ENCODE measurements at regions not wholly inside any gene's neighbourhood (a gene's known extent, or its start where the extent isn't known, plus 50 kb on each side); places are given as distances from the start of the nearest gene placed in this dataset.

DNA sequence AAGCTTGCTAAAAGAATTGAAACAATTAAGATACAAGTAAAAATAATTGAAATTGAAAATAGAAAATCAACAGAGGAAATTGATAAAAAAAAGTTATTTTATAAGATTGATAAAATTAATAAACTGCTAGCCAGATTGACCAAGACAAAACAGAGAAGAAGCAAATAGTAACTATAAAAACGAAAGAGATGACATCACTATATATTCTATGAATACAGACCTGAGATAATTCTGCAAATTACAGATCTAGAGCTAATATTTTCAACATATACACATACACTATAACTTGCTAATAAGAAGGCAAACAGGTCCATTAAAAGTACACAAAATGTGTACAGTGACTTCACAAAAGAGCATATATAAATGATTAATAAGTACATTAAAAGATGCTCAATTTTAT is 90.1 kb upstream of the RNPC3 start:
- H3K27ac ChIP-seq (ENCODE audit: insufficient read depth, low read depth, low read length, poor library complexity, severe bottlenecking): no peak overlapping the region
- H3K4me3 ChIP-seq (ENCODE audit: insufficient read depth, low read depth, low read length): no peak overlapping the region
- 100% methylated on average over 1 of the region's 1 CpG; no CpG with 5 or more reads in 1 of the 2 experiments for WGBS, 2 experiments

DNA sequence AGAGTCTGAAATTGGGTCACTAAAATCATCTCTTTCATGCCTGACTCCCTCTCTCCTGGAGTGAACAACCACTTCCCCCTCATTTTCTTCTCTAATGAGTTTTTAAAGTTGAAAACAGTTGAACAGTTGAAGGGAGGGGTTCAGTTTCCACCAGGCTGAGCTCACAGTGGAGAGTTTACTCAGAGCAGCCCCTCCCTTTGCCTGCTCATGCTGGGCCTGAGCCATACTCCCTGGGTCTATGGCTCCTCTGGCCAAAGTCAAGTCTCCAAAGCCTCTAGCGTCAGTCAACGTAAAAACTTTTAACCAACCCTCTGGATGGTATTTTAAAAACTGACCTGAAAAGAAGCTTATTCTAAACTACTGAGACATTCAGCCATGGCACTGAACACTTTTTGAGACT is 100.8 kb upstream of the RNPC3 start:
- no peaks in the 10 kb centered on the region for H3K27me3 ChIP-seq (ENCODE audit: control insufficient read depth, insufficient read depth, low read length, poor library complexity, severe bottlenecking)
- no peaks in the 10 kb centered on the region for H3K36me3 ChIP-seq (ENCODE audit: control insufficient read depth, insufficient read depth, low read length)
- no peak overlapping the region for H3K27ac ChIP-seq (ENCODE audit: insufficient read depth, low read depth, low read length, poor library complexity, severe bottlenecking)
- 83 to 85% methylated on average over 2 of the region's 2 CpGs for WGBS, 2 experiments
- no peaks in the 10 kb centered on the region for H3K4me1 ChIP-seq (ENCODE audit: control insufficient read depth, insufficient read depth, low read length)
- no peak overlapping the region for H3K4me3 ChIP-seq (ENCODE audit: insufficient read depth, low read depth, low read length)
- H3K9me3 ChIP-seq (ENCODE audit: control insufficient read depth, low read length): no peaks in the 10 kb centered on the region

More for the DNA sequence above, 90.1 kb upstream of the RNPC3 start:
- Histone ChIP-seq H3K4me1 (ENCODE audit: control insufficient read depth, insufficient read depth, low read length) (no peaks in the 10 kb centered on the region), H3K27me3 (ENCODE audit: control insufficient read depth, insufficient read depth, low read length, poor library complexity, severe bottlenecking) (no peaks in the 10 kb centered on the region), H3K36me3 (ENCODE audit: control insufficient read depth, insufficient read depth, low read length) (no peaks in the 10 kb centered on the region), H3K9me3 (ENCODE audit: control insufficient read depth, low read length) (no peaks in the 10 kb centered on the region)

DNA sequence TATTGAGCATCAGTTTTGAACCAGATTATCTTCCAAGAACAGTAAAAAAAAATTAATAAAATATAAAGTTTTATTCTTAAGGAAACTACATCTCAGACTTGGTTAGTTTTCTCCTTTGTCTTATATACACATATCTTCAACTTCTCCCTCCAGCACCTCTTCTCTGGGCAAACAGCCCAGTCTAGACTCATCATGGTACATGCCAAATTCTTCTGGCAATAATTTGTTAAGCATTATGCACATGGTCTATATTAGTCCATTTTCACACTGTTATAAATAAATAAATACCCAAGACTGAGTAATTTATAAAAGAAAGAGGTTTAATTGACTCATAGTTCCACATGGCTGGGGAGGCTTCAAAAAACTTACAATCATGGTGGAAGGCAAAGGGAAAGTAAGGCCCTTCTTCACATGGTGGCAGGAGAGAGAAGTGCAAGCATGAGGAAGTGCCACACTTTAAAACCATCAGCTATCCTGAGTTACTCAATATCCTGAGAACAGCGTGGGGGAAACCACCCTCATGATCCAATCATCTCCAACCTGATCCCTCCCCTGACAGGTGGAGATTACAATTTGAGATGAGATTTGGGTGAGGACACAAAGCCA is 108.7 kb upstream of the RNPC3 start:
- H3K36me3 ChIP-seq (ENCODE audit: control insufficient read depth, insufficient read depth, low read length): no peaks in the 10 kb centered on the region
- H3K27ac ChIP-seq (ENCODE audit: insufficient read depth, low read depth, low read length, poor library complexity, severe bottlenecking): no peak overlapping the region
- H3K27me3 ChIP-seq (ENCODE audit: control insufficient read depth, insufficient read depth, low read length, poor library complexity, severe bottlenecking): no peaks in the 10 kb centered on the region
- H3K9me3 ChIP-seq (ENCODE audit: control insufficient read depth, low read length): no peaks in the 10 kb centered on the region
- 80% methylated on average over 1 of the region's 1 CpG; no CpG with 5 or more reads in 1 of the 2 experiments for WGBS, 2 experiments
- no peak overlapping the region for H3K4me3 ChIP-seq (ENCODE audit: insufficient read depth, low read depth, low read length)
- no peaks in the 10 kb centered on the region for H3K4me1 ChIP-seq (ENCODE audit: control insufficient read depth, insufficient read depth, low read length)

DNA sequence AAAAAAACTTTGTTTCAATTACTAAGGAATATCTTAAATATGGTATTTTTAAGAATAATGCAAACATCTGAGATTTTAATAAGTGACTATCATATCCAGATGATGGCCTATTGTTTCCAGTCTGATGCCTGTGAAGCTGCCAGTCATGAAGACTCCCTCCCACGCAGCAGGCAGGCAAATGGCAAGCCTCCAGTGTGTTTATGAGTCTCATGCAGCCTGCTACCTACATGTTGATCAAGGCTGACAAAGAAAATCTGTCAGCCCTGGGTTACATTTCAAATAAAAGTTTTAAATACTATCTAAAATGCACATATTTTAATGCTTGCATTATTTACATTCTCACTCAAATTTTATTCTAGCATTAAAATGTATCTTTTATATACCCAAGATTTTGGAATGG is 137.6 kb upstream of the RNPC3 start:
- no peaks in the 10 kb centered on the region for H3K4me1 ChIP-seq (ENCODE audit: control insufficient read depth, insufficient read depth, low read length)
- WGBS, 2 experiments: 83 to 90% methylated on average over 1 of the region's 1 CpG

DNA sequence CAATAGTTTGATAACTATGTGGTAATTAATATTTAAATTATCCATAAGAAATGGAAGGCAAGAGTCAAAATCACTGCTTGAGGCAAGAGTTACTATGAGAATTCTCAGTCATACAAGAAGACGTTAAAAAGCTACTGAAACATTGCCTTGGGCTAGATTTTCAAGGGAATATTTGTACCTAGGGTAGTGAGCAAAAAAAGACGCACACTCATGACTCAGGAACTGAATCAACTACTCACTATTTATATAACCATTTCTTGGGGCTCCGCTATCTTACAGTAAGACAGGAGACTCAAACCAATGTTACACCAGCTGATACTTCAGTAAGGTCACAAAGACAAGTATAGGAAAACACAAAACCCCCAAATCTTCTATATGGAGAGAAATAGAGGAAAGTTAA is 151.5 kb upstream of the RNPC3 start:
- Histone ChIP-seq H3K36me3 (ENCODE audit: control insufficient read depth, insufficient read depth, low read length) (no peaks in the 10 kb centered on the region), H3K27ac (ENCODE audit: insufficient read depth, low read depth, low read length, poor library complexity, severe bottlenecking) (no peak overlapping the region), H3K4me3 (ENCODE audit: insufficient read depth, low read depth, low read length) (no peak overlapping the region), H3K9me3 (ENCODE audit: control insufficient read depth, low read length) (no peaks in the 10 kb centered on the region), H3K4me1 (ENCODE audit: control insufficient read depth, insufficient read depth, low read length) (no peaks in the 10 kb centered on the region), H3K27me3 (ENCODE audit: control insufficient read depth, insufficient read depth, low read length, poor library complexity, severe bottlenecking) (no peaks in the 10 kb centered on the region)
- 89 to 100% methylated on average over 3 of the region's 3 CpGs for WGBS, 2 experiments

More for the DNA sequence above, 137.6 kb upstream of the RNPC3 start:
- H3K4me3 ChIP-seq (ENCODE audit: insufficient read depth, low read depth, low read length): no peak overlapping the region
- H3K27me3 ChIP-seq (ENCODE audit: control insufficient read depth, insufficient read depth, low read length, poor library complexity, severe bottlenecking): no peaks in the 10 kb centered on the region
- no peaks in the 10 kb centered on the region for H3K36me3 ChIP-seq (ENCODE audit: control insufficient read depth, insufficient read depth, low read length)
- no peaks in the 10 kb centered on the region for H3K9me3 ChIP-seq (ENCODE audit: control insufficient read depth, low read length)
- H3K27ac ChIP-seq (ENCODE audit: insufficient read depth, low read depth, low read length, poor library complexity, severe bottlenecking): no peak overlapping the region

DNA sequence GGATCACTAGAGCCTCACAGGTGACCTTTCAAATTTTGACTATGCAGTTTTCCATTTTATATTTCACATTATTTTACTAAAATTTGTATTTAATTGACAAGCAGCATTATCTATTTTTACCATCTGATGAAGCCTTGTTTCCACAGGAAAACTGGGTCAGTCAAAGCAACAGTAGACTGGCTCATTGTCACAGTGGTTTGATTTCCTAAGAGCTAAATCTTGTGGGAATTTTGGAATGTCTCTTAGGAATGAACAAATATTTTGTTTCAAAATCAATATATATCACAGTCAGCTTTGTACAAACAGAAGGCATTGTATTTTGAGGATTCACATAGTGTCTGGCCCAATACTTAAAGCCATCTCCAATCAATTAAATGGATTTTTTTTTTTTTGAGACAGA is 152.6 kb upstream of the RNPC3 start:
- H3K36me3 ChIP-seq (ENCODE audit: control insufficient read depth, insufficient read depth, low read length): no peaks in the 10 kb centered on the region
- H3K4me3 ChIP-seq (ENCODE audit: insufficient read depth, low read depth, low read length): no peak overlapping the region
- no peaks in the 10 kb centered on the region for H3K4me1 ChIP-seq (ENCODE audit: control insufficient read depth, insufficient read depth, low read length)
- H3K9me3 ChIP-seq (ENCODE audit: control insufficient read depth, low read length): no peaks in the 10 kb centered on the region
- H3K27me3 ChIP-seq (ENCODE audit: control insufficient read depth, insufficient read depth, low read length, poor library complexity, severe bottlenecking): no peaks in the 10 kb centered on the region
- no peak overlapping the region for H3K27ac ChIP-seq (ENCODE audit: insufficient read depth, low read depth, low read length, poor library complexity, severe bottlenecking)

DNA sequence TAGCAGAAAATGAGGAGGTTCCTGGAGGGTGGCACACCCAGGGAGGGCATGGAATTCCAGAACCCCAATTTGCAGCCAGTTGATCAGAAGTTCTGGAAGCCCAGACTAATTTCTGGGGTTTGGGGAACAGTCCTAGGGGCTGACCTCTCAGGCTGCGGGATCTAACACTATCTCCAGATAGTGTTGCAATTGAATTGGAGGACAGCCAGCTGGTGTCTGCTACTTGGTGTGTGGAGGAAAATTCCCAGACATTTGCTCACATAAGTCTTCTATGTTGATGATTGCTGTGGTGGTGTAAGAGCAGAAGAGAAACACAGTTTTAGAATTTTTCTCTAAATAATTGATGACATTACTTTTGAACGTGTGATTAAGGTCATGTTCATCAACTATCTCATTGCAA is 154.3 kb upstream of the RNPC3 start:
- WGBS, 2 experiments: 90 to 94% methylated on average over 2 of the region's 2 CpGs
- no peak overlapping the region for H3K27ac ChIP-seq (ENCODE audit: insufficient read depth, low read depth, low read length, poor library complexity, severe bottlenecking)

DNA sequence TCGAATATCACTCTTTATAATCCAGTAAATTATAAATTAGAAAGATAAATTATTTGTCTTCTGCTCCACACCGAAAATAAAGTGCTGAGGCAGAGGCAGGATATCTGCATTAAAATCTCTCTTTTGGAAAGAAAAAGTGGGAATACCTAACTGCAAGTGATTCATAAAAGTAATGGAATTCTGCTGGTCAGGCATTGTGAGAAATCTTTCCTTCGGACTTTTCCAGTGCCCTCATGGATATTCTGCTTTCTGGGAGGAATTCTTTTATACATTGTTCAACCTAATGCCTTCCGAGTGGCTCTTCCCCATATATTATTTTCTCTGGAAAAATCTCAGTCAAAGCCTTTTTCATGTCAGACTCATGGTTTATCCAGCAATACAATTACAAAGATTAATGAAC is 158.3 kb upstream of the RNPC3 start:
- H3K27me3 ChIP-seq (ENCODE audit: control insufficient read depth, insufficient read depth, low read length, poor library complexity, severe bottlenecking): no peaks in the 10 kb centered on the region
- 89 to 95% methylated on average over 3 to 4 of the region's 4 CpGs for WGBS, 2 experiments
- H3K27ac ChIP-seq (ENCODE audit: insufficient read depth, low read depth, low read length, poor library complexity, severe bottlenecking): no peak overlapping the region
- H3K4me3 ChIP-seq (ENCODE audit: insufficient read depth, low read depth, low read length): no peak overlapping the region
- H3K4me1 ChIP-seq (ENCODE audit: control insufficient read depth, insufficient read depth, low read length): no peaks in the 10 kb centered on the region
- no peaks in the 10 kb centered on the region for H3K9me3 ChIP-seq (ENCODE audit: control insufficient read depth, low read length)
- no peaks in the 10 kb centered on the region for H3K36me3 ChIP-seq (ENCODE audit: control insufficient read depth, insufficient read depth, low read length)

More for the DNA sequence above, 154.3 kb upstream of the RNPC3 start:
- no peaks in the 10 kb centered on the region for H3K4me1 ChIP-seq (ENCODE audit: control insufficient read depth, insufficient read depth, low read length)
- no peaks in the 10 kb centered on the region for H3K27me3 ChIP-seq (ENCODE audit: control insufficient read depth, insufficient read depth, low read length, poor library complexity, severe bottlenecking)
- no peaks in the 10 kb centered on the region for H3K36me3 ChIP-seq (ENCODE audit: control insufficient read depth, insufficient read depth, low read length)
- no peaks in the 10 kb centered on the region for H3K9me3 ChIP-seq (ENCODE audit: control insufficient read depth, low read length)
- H3K4me3 ChIP-seq (ENCODE audit: insufficient read depth, low read depth, low read length): no peak overlapping the region

DNA sequence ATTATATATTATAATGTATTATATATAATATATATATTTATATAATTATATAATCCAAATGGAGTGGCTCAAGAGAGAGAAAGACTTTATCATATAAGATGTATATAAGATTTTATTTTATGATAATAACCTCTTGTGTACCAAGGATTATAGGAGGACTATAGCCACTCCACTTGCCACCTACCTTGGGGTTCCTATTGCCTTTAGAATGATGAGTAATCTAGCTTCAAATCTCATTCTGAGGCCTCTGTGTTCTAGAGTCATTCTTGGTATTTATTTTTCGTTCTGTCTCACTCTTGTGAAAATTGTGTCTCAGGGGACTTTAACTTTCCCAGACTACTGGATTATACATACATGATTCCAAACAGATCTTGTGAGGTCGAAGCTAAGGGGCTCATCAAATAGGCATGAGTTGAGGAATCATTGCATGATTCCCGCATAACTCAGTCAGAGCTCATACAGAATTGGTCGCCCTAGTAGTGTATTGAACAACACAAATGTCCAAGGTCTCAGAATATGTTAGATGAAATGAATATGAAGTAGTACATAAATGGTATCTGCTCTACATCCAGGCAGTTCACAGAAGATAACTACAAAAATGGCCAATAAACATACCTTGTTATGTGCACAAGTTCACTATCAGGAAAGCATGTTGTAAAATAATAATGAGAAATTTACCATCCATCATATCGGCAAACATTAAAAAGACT is 159.5 kb upstream of the RNPC3 start:
- WGBS, 2 experiments: 93 to 98% methylated on average over 4 of the region's 5 CpGs
- no peaks in the 10 kb centered on the region for H3K27me3 ChIP-seq (ENCODE audit: control insufficient read depth, insufficient read depth, low read length, poor library complexity, severe bottlenecking)
- no peaks in the 10 kb centered on the region for H3K9me3 ChIP-seq (ENCODE audit: control insufficient read depth, low read length)
- no peaks in the 10 kb centered on the region for H3K4me1 ChIP-seq (ENCODE audit: control insufficient read depth, insufficient read depth, low read length)
- H3K4me3 ChIP-seq (ENCODE audit: insufficient read depth, low read depth, low read length): no peak overlapping the region
- H3K36me3 ChIP-seq (ENCODE audit: control insufficient read depth, insufficient read depth, low read length): no peaks in the 10 kb centered on the region
- no peak overlapping the region for H3K27ac ChIP-seq (ENCODE audit: insufficient read depth, low read depth, low read length, poor library complexity, severe bottlenecking)

DNA sequence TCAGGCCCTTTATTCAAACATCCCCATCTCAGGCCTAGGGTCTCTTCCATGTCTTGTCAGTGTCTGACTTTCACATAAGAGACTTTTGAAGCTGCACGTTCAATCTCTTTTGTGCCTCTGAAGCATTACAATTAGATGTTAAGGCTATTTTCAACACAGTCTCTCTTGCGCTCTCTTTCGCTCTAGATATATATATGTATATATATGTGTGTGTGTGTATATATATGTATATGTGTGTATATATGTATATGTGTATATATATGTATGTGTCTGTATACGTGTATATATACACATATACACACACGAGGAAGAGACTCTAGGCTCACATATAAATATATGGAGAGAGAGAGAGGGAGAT is 162.5 kb upstream of the RNPC3 start:
- no peaks in the 10 kb centered on the region for H3K4me1 ChIP-seq (ENCODE audit: control insufficient read depth, insufficient read depth, low read length)
- H3K27me3 ChIP-seq (ENCODE audit: control insufficient read depth, insufficient read depth, low read length, poor library complexity, severe bottlenecking): no peaks in the 10 kb centered on the region
- H3K4me3 ChIP-seq (ENCODE audit: insufficient read depth, low read depth, low read length): no peak overlapping the region
- H3K27ac ChIP-seq (ENCODE audit: insufficient read depth, low read depth, low read length, poor library complexity, severe bottlenecking): no peak overlapping the region
- H3K9me3 ChIP-seq (ENCODE audit: control insufficient read depth, low read length): no peaks in the 10 kb centered on the region
- 93% methylated on average over 1 to 2 of the region's 5 CpGs for WGBS, 2 experiments
- H3K36me3 ChIP-seq (ENCODE audit: control insufficient read depth, insufficient read depth, low read length): no peaks in the 10 kb centered on the region

Data from ectodermal cell (in vitro differentiated cells).